CD8-positive, alpha-beta memory T cell (primary cell): ENCODE measurements at regions not wholly inside any gene's neighbourhood (a gene's known extent, or its start where the extent isn't known, plus 50 kb on each side); places are given as distances from the start of the nearest gene placed in this dataset.

Experiments used
- CTCF ChIA-PET: fragments of 350-600 bp; sonication (Branson Sonifier 250); formaldehyde crosslinking; loops from one replicate; lab custom pipeline; 2021; ENCODE audit warnings: antibody characterized with exemption; lab: Charles Lee
- POLR2A ChIA-PET: fragments of 350-600 bp; sonication (Branson Sonifier 250); formaldehyde crosslinking; loops from one replicate; lab custom pipeline; 2021; ENCODE audit warnings: antibody characterized with exemption; lab: Charles Lee
- DNase-seq, 5 donors: peaks; one replicate each; pipeline versions ENCODE4 v3.0.0 to v3.0.0-alpha.2; 2020 to 2022; ENCODE audit warnings: mixed read lengths in 1 of 5
- H3K27ac ChIP-seq: one replicate; pipeline ENCODE4 v1.7.0; 2013; ENCODE audit warnings: low read depth, mild to moderate bottlenecking, low read length, moderate library complexity
- H3K27me3 ChIP-seq: 2 replicates; pipeline ENCODE4 v1.7.0; 2013; ENCODE audit warnings: low read length, mild to moderate bottlenecking; ENCODE audit not compliant: insufficient read depth, poor library complexity, severe bottlenecking
- H3K36me3 ChIP-seq: 2 replicates; pipeline ENCODE4 v1.7.0; 2013; ENCODE audit warnings: mild to moderate bottlenecking, low read length, moderate library complexity; ENCODE audit not compliant: insufficient read depth
- H3K4me1 ChIP-seq: 2 replicates; pipeline ENCODE4 v1.7.0; 2013; ENCODE audit warnings: mild to moderate bottlenecking, low read length, moderate library complexity; ENCODE audit not compliant: insufficient read depth
- H3K4me3 ChIP-seq: 2 replicates; pipeline ENCODE4 v1.7.0; 2013; ENCODE audit warnings: mild to moderate bottlenecking, low read length
- H3K9me3 ChIP-seq: 2 replicates; pipeline ENCODE4 v1.7.0; 2013; ENCODE audit warnings: mild to moderate bottlenecking, low read length
- H3K27ac Mint-ChIP-seq, 8 donors: one replicate each; pipeline ENCODE4 v1.8.0; 2020 to 2021; ENCODE audit warnings: mixed read lengths in 8 of 8, mild to moderate bottlenecking in 6 of 8, inconsistent platforms in 3 of 8, moderate library complexity in 3 of 8
- H3K27me3 Mint-ChIP-seq, 2 donors: one replicate each; pipeline ENCODE4 v1.8.0; 2020 to 2021; ENCODE audit warnings: mixed read lengths in 2 of 2, mild to moderate bottlenecking in 1 of 2, moderate library complexity in 1 of 2
- H3K36me3 Mint-ChIP-seq, 3 donors: one replicate each; pipeline ENCODE4 v1.8.0; 2020 to 2021; ENCODE audit warnings: mixed read lengths in 3 of 3, inconsistent platforms in 1 of 3, mild to moderate bottlenecking in 1 of 3
- H3K4me1 Mint-ChIP-seq, 3 donors: one replicate each; pipeline ENCODE4 v1.8.0; 2020 to 2021; ENCODE audit warnings: mixed read lengths in 3 of 3, inconsistent platforms in 1 of 3, mild to moderate bottlenecking in 1 of 3
- H3K4me3 Mint-ChIP-seq, 7 donors: one replicate each; pipeline ENCODE4 v1.8.0; 2020 to 2021; ENCODE audit warnings: mixed read lengths in 7 of 7, mild to moderate bottlenecking in 6 of 7, moderate library complexity in 4 of 7, inconsistent platforms in 2 of 7
- H3K9me3 Mint-ChIP-seq, 5 donors: one replicate each; pipeline ENCODE4 v1.8.0; 2020 to 2022; ENCODE audit warnings: mixed read lengths in 5 of 5, mild to moderate bottlenecking in 3 of 5, moderate library complexity in 2 of 5, inconsistent platforms in 1 of 5

DNA sequence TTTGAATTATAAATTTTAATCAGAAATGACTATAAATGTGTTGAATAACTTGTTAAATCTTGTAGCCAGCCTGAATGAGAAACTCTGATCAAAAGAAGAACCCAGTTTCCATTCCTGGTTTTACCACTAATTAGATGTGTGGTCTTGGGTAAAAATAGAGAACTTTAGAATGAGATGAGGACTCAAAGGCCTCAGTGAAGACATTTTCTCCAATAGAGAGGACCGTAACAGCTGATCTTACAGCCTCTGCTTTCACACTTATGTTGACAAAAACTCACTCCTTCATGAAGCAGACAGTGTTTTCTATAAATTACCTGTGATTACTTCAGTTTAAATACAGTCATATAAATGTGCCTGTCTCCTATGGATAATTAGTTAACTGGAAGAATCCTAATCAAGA, 200.1 kb upstream of the MEOX2 start:
- no peak overlapping the region for H3K4me3 ChIP-seq
- POLR2A ChIA-PET: no interaction called here
- no peaks in the 10 kb centered on the region for H3K9me3 ChIP-seq
- Mint-ChIP-seq H3K36me3 (no peaks in the 10 kb centered on the region), H3K27me3 (no peaks in the 10 kb centered on the region), H3K4me3 (no peak overlapping the region), H3K4me1 (no peaks in the 10 kb centered on the region), H3K27ac (no peak overlapping the region), H3K9me3 (peaks cover 2 to 7% (median 6%) of the 10 kb centered on the region in 5 donors)
- DNase-seq: no peak
- no peak overlapping the region for H3K27ac ChIP-seq
- CTCF ChIA-PET: no interaction called here
- no peaks in the 10 kb centered on the region for H3K27me3 ChIP-seq
- no peaks in the 10 kb centered on the region for H3K4me1 ChIP-seq
- no peaks in the 10 kb centered on the region for H3K36me3 ChIP-seq

DNA sequence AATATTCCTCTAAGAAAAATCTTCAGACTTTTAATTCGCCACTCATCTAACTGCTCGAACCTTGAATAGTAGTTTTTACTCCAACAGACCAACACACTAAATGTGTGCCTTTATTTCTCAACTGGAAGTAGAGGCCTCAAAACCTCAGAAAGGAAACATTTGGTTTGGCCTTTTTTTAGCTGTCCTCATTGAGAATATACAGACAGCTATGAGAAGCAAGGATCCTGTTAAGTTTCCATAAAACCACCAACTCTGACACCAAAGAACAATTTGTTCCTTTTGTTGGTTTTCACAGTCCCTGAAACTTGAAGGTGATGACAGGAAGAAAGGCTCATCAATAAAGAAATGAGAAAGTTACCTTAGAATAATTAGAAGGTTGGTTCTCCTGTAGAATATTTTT, 199.2 kb upstream of the MEOX2 start:
- Histone ChIP-seq H3K9me3 (no peaks in the 10 kb centered on the region), H3K4me3 (no peak overlapping the region), H3K27ac (no peak overlapping the region), H3K4me1 (no peaks in the 10 kb centered on the region), H3K27me3 (no peaks in the 10 kb centered on the region), H3K36me3 (no peaks in the 10 kb centered on the region)
- no peak for DNase-seq
- Mint-ChIP-seq H3K9me3 (peaks cover 5 to 8% (median 7%) of the 10 kb centered on the region in 5 donors), H3K4me3 (no peak overlapping the region), H3K27me3 (no peaks in the 10 kb centered on the region), H3K36me3 (no peaks in the 10 kb centered on the region), H3K27ac (no peak overlapping the region), H3K4me1 (no peaks in the 10 kb centered on the region)
- CTCF ChIA-PET: no interaction called here
- POLR2A ChIA-PET: no interaction called here

DNA sequence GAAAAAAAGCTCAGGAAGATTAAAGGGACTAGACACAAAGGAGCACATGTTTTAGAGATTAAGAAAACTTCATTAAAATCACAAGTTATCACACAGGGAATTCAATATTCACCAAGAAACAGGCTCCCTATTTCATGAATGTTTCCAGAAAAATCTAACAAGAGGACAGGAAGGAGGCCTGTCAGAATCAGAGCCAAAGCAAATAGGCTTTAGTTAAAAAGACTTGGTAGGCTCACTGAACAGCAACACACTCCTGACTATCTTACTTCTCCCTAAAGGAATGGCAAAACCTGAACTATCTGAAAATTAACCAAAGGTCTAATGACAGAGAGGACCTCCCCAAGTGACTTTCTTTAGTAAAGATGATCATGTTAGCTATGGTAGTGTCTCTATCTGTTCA, 188.3 kb upstream of the MEOX2 start:
- CTCF ChIA-PET: no interaction called here
- Histone ChIP-seq H3K27ac (no peak overlapping the region), H3K4me3 (no peak overlapping the region), H3K27me3 (no peaks in the 10 kb centered on the region), H3K4me1 (no peaks in the 10 kb centered on the region), H3K9me3 (no peaks in the 10 kb centered on the region), H3K36me3 (no peaks in the 10 kb centered on the region)
- Mint-ChIP-seq H3K27ac (no peak overlapping the region), H3K4me3 (no peak overlapping the region), H3K36me3 (no peaks in the 10 kb centered on the region), H3K27me3 (no peaks in the 10 kb centered on the region), H3K9me3 (peaks cover 0 to 10% (median 1%) of the 10 kb centered on the region in 5 donors), H3K4me1 (no peaks in the 10 kb centered on the region)
- no peak for DNase-seq
- POLR2A ChIA-PET: no interaction called here

DNA sequence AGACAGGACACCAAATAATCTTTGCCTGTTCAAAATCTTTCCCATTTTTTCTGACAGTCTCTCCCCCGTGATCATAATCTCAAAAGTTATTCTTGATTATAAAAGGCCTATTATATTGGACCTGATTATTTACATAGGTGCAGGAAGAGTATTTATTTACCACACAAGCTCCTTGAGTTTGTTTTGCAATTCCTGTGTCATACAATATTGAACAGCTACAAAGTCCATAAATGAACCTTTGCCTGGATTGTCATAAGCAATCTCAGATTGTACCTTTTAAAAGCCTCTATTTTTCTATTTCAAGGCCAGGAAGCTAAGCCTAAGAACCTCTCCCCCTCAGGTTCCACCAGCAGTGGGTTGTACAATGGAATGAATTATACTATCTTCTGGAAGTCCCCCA, 183.9 kb upstream of the MEOX2 start:
- H3K4me1 Mint-ChIP-seq: no peaks in the 10 kb centered on the region
- Histone ChIP-seq H3K4me1 (no peaks in the 10 kb centered on the region), H3K27ac (no peak overlapping the region), H3K27me3 (no peaks in the 10 kb centered on the region), H3K36me3 (no peaks in the 10 kb centered on the region), H3K9me3 (no peaks in the 10 kb centered on the region), H3K4me3 (no peak overlapping the region)
- no peaks in the 10 kb centered on the region for H3K27me3 Mint-ChIP-seq
- H3K27ac Mint-ChIP-seq: no peak overlapping the region
- peaks cover 2 to 7% (median 3%) of the 10 kb centered on the region in 5 donors for H3K9me3 Mint-ChIP-seq
- POLR2A ChIA-PET: no interaction called here
- CTCF ChIA-PET: no interaction called here
- DNase-seq: no peak
- no peaks in the 10 kb centered on the region for H3K36me3 Mint-ChIP-seq
- no peak overlapping the region for H3K4me3 Mint-ChIP-seq

DNA sequence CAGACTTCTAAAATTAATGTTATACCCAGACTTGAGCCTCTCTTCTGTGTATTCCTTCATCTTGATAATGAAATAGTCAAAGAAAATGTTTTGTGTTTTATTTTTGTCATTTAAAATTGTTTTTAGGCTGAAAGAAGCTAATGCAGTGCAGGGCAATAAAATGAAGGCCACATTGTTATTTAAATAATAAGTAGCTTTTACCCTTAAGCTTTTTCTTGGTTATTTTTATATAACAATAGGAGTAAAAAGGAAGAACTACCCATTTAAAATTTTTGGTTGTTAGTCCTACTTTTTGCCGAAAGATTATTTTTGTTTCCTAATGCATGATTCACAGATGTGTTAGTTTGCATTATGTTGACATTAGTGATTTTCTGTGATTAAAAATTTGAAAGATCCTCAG, 181.0 kb upstream of the MEOX2 start:
- no peaks in the 10 kb centered on the region for H3K4me1 ChIP-seq
- ChIA-PET CTCF (no interaction called here), POLR2A (no interaction called here)
- H3K36me3 Mint-ChIP-seq: no peaks in the 10 kb centered on the region
- no peak overlapping the region for H3K27ac ChIP-seq
- H3K27me3 ChIP-seq: no peaks in the 10 kb centered on the region
- H3K36me3 ChIP-seq: no peaks in the 10 kb centered on the region
- no peaks in the 10 kb centered on the region for H3K27me3 Mint-ChIP-seq
- no peak for DNase-seq
- H3K9me3 ChIP-seq: no peaks in the 10 kb centered on the region
- H3K27ac Mint-ChIP-seq: no peak overlapping the region
- peaks cover 2 to 7% (median 5%) of the 10 kb centered on the region in 5 donors for H3K9me3 Mint-ChIP-seq
- H3K4me3 Mint-ChIP-seq: no peak overlapping the region
- no peak overlapping the region for H3K4me3 ChIP-seq
- H3K4me1 Mint-ChIP-seq: no peaks in the 10 kb centered on the region

DNA sequence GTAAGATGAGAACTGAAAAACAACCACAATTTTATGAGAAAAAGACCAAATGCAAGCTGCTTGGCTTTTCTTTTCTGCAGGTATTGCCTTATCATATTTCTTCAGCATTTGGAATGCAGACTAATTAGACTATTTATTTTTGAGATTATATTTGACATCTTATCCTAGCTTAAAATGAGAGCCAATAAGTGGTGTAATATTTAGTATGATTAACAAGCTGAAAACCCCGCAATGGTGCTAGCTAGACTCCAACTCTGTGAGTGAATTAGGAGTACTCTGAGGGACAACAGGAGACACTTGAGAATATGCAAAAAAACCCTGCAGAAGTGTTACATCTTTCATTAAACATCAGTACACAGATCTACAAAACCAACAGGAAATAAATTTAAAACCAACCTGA, 180.3 kb upstream of the MEOX2 start:
- Mint-ChIP-seq H3K9me3 (peaks cover 2 to 8% (median 5%) of the 10 kb centered on the region in 5 donors), H3K4me3 (no peak overlapping the region), H3K27ac (no peak overlapping the region), H3K4me1 (no peaks in the 10 kb centered on the region), H3K36me3 (no peaks in the 10 kb centered on the region), H3K27me3 (no peaks in the 10 kb centered on the region)
- CTCF ChIA-PET: no interaction called here
- Histone ChIP-seq H3K4me3 (no peak overlapping the region), H3K9me3 (no peaks in the 10 kb centered on the region), H3K27ac (no peak overlapping the region), H3K27me3 (no peaks in the 10 kb centered on the region), H3K36me3 (no peaks in the 10 kb centered on the region), H3K4me1 (no peaks in the 10 kb centered on the region)
- POLR2A ChIA-PET: no interaction called here
- no peak for DNase-seq

DNA sequence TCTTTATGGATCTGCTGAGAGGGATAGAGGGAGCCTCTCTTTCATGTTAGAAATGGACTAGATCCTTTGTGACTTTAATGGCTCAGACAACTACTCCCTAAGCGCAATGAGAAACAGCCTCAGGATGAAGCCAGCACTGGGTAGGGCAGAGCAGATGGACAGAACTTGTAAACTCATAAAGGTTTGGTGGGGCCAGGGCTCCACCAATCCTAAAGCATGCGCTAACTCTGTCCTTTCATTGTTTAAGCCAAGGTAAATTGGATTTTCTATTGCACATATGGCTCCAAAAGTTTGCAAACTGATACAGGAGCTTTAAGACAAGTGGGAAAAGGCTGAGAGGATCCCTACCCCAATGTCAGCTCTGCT, 178.1 kb upstream of the MEOX2 start:
- Mint-ChIP-seq H3K36me3 (no peaks in the 10 kb centered on the region), H3K27ac (no peak overlapping the region), H3K4me3 (no peak overlapping the region), H3K4me1 (no peaks in the 10 kb centered on the region), H3K9me3 (peaks cover 2 to 13% (median 5%) of the 10 kb centered on the region in 5 donors), H3K27me3 (no peaks in the 10 kb centered on the region)
- Histone ChIP-seq H3K9me3 (no peaks in the 10 kb centered on the region), H3K27me3 (no peaks in the 10 kb centered on the region), H3K4me3 (no peak overlapping the region), H3K4me1 (no peaks in the 10 kb centered on the region), H3K36me3 (no peaks in the 10 kb centered on the region), H3K27ac (no peak overlapping the region)
- CTCF ChIA-PET: no interaction called here
- no peak for DNase-seq
- POLR2A ChIA-PET: no interaction called here

DNA sequence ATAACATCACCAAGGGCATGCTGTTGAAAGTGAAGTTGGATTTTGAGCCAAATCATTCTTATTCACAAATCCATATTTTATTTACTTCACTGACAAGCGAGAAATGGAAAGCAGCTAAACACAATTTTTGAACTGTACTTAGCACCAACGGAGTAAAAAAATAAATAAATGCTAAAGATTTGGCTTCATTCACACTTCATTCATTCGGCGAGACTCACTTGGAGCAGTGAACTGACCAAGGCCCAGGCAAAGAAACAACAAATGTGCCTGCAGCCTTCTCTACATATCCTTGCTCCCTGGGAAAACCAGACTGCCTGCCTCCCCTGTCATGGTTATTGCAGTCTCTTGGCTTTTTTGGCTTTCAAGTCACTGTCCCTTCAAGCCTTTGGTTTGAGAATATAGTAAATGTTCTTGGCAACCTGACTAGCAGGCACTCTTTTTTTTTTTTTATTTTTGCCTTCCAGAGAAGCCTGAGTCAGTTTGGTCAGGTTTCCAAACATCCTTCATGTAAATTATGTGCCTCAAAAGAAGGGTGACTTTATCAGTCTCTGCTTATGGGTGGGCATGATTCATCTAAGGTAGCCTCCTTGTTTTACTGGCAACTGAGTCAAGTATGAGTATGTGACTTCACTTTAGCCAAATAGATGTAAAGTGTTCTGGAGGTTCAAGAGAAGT, 177.6 kb upstream of the MEOX2 start:
- no peaks in the 10 kb centered on the region for H3K27me3 ChIP-seq
- no peaks in the 10 kb centered on the region for H3K36me3 Mint-ChIP-seq
- no peaks in the 10 kb centered on the region for H3K4me1 ChIP-seq
- H3K4me1 Mint-ChIP-seq: no peaks in the 10 kb centered on the region
- DNase-seq: no peak
- H3K27ac ChIP-seq: no peak overlapping the region
- ChIA-PET CTCF (no interaction called here), POLR2A (no interaction called here)
- H3K4me3 Mint-ChIP-seq: no peak overlapping the region
- H3K9me3 Mint-ChIP-seq: peaks cover 2 to 13% (median 5%) of the 10 kb centered on the region in 5 donors
- no peak overlapping the region for H3K27ac Mint-ChIP-seq
- H3K9me3 ChIP-seq: no peaks in the 10 kb centered on the region
- no peaks in the 10 kb centered on the region for H3K36me3 ChIP-seq
- no peaks in the 10 kb centered on the region for H3K27me3 Mint-ChIP-seq
- H3K4me3 ChIP-seq: no peak overlapping the region

DNA sequence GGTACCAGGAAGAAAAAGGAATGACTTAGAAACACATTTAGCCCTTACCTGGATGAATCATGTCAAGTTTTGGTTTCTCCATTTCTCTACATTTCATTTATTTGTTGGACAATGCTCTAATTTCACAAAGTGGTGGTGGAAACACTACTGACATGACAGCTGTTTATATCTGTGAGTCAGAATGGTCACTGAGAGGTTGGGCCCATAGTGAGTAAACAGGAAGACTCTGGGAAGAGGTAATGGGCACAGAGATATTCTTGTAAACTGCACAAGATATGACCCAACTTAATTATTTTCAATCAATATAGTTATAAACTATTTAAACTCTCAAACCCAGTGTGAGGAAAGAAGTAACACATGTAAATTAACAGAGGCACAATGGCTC, 176.3 kb upstream of the MEOX2 start:
- Mint-ChIP-seq H3K27ac (no peak overlapping the region), H3K9me3 (peaks cover 2 to 13% (median 5%) of the 10 kb centered on the region in 5 donors), H3K27me3 (no peaks in the 10 kb centered on the region), H3K4me3 (no peak overlapping the region), H3K36me3 (no peaks in the 10 kb centered on the region), H3K4me1 (no peaks in the 10 kb centered on the region)
- POLR2A ChIA-PET: no interaction called here
- Histone ChIP-seq H3K27me3 (no peaks in the 10 kb centered on the region), H3K36me3 (no peaks in the 10 kb centered on the region), H3K27ac (no peak overlapping the region), H3K4me1 (no peaks in the 10 kb centered on the region), H3K9me3 (no peaks in the 10 kb centered on the region), H3K4me3 (no peak overlapping the region)
- DNase-seq: no peak
- CTCF ChIA-PET: no interaction called here
